Thoracic aorta (tissue), 2 donors: ENCODE measurements at regions not wholly inside any gene's neighbourhood (a gene's known extent, or its start where the extent isn't known, plus 50 kb on each side); places are given as distances from the start of the nearest gene placed in this dataset.

Source experiments
- ATAC-seq: fragments of 150-250 bp; one replicate; pipeline ENCODE4 v1.8.0; 2017; ENCODE audit warnings: low read depth; ENCODE audit not compliant: insufficient number of reproducible peaks, low FRiP score
- DNase-seq: peaks from one replicate; pipeline ENCODE4 v3.0.0-alpha.2; 2020; ENCODE audit warnings: low spot score
- H3K27ac ChIP-seq, 2 donors: fragments of 200-600 bp; sonication (generic); 1 replicate in 1 of 2; 2 replicates in 1 of 2; pipeline ENCODE4 v1.5.1; 2016; ENCODE audit warnings: mild to moderate bottlenecking in 2 of 2, moderate library complexity in 2 of 2
- H3K27me3 ChIP-seq: fragments of 200-600 bp; sonication (generic); replicated peaks from 2 replicates; pipeline ENCODE4 v1.6.0; 2016; ENCODE audit warnings: mild to moderate bottlenecking; ENCODE audit not compliant: insufficient read depth
- H3K36me3 ChIP-seq: fragments of 200-600 bp; sonication (generic); one replicate; pipeline ENCODE4 v1.5.1; 2016
- H3K4me1 ChIP-seq, 2 donors: fragments of 200-600 bp; sonication (generic); 1 replicate in 1 of 2; 2 replicates in 1 of 2; pipeline versions ENCODE4 v1.5.1 to v1.6.0; 2016; ENCODE audit warnings: low read depth in 2 of 2, mild to moderate bottlenecking in 1 of 2; ENCODE audit not compliant: control insufficient read depth in 1 of 2
- H3K4me3 ChIP-seq: fragments of 200-600 bp; sonication (generic); 2 replicates; pipeline ENCODE4 v1.5.1; 2016; ENCODE audit warnings: mild to moderate bottlenecking
- H3K9me3 ChIP-seq: fragments of 200-600 bp; sonication (generic); 2 replicates; pipeline ENCODE4 v1.5.1; 2016
- TF ChIP-seq, protein P1 (sequence below): fragments of 200-600 bp; sonication (generic); IDR thresholded peaks from one replicate; pipeline ENCODE4 v1.5.1; 2019; ENCODE audit warnings: antibody characterized with exemption

DNA sequence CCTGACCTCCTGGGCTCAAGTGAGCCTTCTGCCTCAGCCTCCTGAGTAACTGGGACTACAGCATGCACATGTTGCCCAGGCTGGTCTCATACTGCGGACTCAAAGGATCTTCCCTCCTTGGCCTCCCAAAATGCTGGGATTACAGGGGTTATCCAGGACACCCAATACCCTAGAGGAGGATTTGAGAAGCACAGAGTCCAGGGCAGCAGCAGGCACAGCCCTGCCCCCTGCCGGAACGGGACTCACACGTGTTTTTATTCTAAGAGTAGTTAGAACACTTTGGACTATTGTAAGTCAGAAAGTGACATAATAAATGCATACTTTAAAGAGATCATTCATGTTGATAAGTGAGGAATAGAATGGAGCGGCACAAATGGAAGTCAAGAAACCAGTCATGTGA, 80.2 kb downstream of the C6orf118 start:
- H3K27me3 ChIP-seq: no peaks in the 10 kb centered on the region
- H3K36me3 ChIP-seq: no peaks in the 10 kb centered on the region
- H3K4me1 ChIP-seq: no peaks in the 10 kb centered on the region
- TF ChIP-seq, protein P1, sequence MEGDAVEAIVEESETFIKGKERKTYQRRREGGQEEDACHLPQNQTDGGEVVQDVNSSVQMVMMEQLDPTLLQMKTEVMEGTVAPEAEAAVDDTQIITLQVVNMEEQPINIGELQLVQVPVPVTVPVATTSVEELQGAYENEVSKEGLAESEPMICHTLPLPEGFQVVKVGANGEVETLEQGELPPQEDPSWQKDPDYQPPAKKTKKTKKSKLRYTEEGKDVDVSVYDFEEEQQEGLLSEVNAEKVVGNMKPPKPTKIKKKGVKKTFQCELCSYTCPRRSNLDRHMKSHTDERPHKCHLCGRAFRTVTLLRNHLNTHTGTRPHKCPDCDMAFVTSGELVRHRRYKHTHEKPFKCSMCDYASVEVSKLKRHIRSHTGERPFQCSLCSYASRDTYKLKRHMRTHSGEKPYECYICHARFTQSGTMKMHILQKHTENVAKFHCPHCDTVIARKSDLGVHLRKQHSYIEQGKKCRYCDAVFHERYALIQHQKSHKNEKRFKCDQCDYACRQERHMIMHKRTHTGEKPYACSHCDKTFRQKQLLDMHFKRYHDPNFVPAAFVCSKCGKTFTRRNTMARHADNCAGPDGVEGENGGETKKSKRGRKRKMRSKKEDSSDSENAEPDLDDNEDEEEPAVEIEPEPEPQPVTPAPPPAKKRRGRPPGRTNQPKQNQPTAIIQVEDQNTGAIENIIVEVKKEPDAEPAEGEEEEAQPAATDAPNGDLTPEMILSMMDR: no peak
- no peak overlapping the region for H3K27ac ChIP-seq
- ATAC-seq (no peak), DNase-seq (no peak)
- H3K4me3 ChIP-seq: no peak overlapping the region
- H3K9me3 ChIP-seq: no peaks in the 10 kb centered on the region

DNA sequence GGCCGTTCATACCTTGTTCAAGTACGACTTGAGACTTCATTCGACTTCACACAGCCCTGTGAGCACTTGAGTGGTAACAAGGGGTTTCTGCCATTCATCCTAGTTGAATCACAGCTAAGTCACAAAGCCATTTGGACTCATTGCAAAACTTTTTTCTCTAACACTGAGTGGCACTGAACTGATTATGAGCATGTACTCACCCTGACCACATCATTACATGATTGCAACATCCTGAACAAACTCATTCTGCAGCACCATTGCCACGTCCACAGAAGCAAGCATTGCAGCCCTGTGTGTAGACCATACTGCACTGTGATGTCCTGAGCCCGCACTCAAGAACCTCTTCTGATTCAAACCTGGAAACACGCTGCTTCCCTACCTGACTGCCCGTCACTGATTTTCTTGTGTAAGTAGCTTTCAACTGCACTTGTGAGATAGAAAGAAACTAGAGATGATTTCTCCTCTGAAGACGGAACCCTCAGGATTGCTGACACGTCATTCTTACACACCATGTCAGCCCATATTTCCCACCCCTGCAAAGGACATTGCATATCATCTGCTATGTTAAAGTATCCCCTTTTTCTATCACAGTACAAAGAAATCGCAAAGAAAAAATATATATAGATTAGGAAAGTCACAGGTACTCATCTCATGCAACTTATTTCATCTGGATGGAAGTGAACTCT, 81.6 kb downstream of the C6orf118 start:
- H3K27ac ChIP-seq: no peak overlapping the region
- DNase-seq (no peak), ATAC-seq (no peak)
- no peaks in the 10 kb centered on the region for H3K36me3 ChIP-seq
- H3K27me3 ChIP-seq: no peaks in the 10 kb centered on the region
- H3K9me3 ChIP-seq: no peaks in the 10 kb centered on the region
- H3K4me1 ChIP-seq: no peaks in the 10 kb centered on the region
- no peak overlapping the region for H3K4me3 ChIP-seq
- TF ChIP-seq, protein P1: no peak

DNA sequence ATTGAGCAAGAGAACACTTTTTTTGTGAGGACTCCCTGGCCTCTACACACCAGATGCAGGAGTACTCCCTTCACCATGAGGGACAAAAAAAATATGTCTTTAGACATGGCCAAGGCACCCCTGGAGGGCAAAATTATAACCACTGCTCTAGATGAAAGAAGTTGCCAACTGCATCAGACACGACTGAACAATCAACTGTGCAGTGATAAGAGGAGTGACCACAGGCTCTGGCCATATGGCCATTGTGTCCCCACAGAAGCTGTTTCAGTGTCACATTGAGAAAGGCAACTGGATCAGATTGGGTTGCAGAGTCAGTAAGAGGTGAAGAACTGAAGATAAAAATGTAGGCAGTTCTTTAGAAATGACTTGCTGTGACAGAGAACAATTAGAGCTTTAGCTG, 85.7 kb downstream of the C6orf118 start:
- Histone ChIP-seq H3K4me3 (no peak overlapping the region), H3K9me3 (no peaks in the 10 kb centered on the region), H3K27me3 (no peaks in the 10 kb centered on the region), H3K36me3 (no peaks in the 10 kb centered on the region), H3K4me1 (no peaks in the 10 kb centered on the region), H3K27ac (no peak overlapping the region)
- no peak for ATAC-seq
- TF ChIP-seq, protein P1: no peak
- DNase-seq: no peak

DNA sequence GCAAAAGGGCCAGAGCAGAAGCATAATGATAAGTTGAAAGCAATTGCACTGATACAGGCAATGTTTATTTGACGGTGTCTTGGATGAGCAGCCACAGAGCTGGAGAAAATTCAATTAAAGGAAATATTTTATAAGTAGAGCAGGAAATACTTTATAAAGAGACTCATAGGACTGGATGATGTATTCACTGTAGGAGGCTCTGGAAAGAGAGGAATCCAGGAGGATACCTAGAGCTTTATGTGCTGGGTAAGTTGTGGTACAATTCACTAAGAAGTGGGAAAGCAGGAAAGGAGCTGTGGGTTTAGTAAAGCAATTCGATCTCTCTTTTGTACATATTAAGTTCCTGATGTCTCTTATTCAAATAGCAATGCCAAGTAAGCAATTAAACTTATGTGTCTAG, 86.3 kb downstream of the C6orf118 start:
- H3K4me3 ChIP-seq: no peak overlapping the region
- H3K36me3 ChIP-seq: no peaks in the 10 kb centered on the region
- DNase-seq: no peak
- no peaks in the 10 kb centered on the region for H3K9me3 ChIP-seq
- H3K27ac ChIP-seq: no peak overlapping the region
- TF ChIP-seq, protein P1: no peak
- no peaks in the 10 kb centered on the region for H3K4me1 ChIP-seq
- no peaks in the 10 kb centered on the region for H3K27me3 ChIP-seq
- ATAC-seq: no peak

DNA sequence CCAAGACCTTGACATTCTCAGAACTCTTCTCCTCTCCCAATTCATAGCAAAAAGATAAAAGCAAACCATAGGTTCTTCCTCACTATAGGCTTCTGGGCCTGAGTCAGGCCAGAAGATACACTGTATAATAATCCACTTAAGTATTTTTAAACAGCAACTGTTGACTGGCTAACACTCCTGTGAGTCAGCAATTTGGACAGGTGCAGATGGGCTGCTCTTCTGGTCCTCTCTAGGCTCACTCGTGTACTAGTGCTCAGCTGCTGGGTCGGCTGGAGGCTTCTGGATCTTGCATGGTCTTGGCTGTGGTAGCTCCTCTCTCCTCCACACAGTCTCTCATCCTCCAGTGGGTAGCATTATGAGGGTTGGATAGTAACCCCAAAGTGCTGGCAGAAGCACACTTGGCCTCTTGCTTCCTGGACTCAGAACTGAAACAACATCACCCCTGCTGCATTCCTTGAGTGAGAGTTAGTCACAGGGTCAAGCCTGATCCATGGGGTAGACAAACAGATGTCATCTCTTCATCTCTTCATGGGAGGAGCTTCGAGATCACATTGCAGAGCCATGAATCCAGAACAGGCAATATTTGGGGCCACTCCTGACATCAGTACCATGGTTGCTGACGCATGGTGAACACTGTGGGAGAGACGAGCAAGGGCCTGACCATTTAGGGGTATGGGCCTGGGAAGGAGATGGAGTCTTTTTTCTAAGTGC, 86.9 kb downstream of the C6orf118 start:
- ATAC-seq (no peak), DNase-seq (no peak)
- Histone ChIP-seq H3K4me1 (no peaks in the 10 kb centered on the region), H3K9me3 (no peaks in the 10 kb centered on the region), H3K27me3 (no peaks in the 10 kb centered on the region), H3K36me3 (no peaks in the 10 kb centered on the region), H3K27ac (no peak overlapping the region), H3K4me3 (no peak overlapping the region)
- TF ChIP-seq, protein P1: no peak
